AML-193 (cell line): ENCODE measurements at regions not wholly inside any gene's neighbourhood (a gene's known extent, or its start where the extent isn't known, plus 50 kb on each side); places are given as distances from the start of the nearest gene placed in this dataset.

Experiments
- DNase-seq, 2 experiments: peaks; one replicate each; lab custom pipeline; 2025; lab: John Stamatoyannopoulos, UW

DNA sequence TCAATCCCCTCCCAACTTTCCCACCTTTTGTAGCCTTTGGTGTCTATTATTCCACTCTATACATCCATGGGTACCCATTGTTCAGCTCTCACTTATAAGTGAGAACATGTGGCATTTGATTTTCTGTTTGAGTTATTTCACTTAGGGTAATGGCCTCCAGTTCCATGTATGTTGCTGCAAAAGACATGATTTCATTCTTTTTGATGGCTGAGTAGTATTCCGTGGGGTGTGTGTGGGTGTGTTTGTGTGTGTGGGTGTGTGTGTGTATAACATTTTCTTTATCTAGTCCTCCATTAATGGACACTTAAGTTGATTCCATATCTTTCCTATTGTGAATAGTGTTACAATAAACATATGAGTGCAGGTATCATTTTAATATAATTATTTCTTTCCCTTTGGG is 157.5 kb upstream of the FSTL4 start:
- DNase-seq = no peak

GRCh38 chr5:133763744-133764143 is 151.4 kb upstream of the FSTL4 start:
- no peak for DNase-seq

- no peak for DNase-seq
Measured at GRCh38 chr5:133761632-133762031, 149.3 kb upstream of the FSTL4 start.

GRCh38 chr5:133760532-133760931 is 148.2 kb upstream of the FSTL4 start:
- no peak for DNase-seq

DNA sequence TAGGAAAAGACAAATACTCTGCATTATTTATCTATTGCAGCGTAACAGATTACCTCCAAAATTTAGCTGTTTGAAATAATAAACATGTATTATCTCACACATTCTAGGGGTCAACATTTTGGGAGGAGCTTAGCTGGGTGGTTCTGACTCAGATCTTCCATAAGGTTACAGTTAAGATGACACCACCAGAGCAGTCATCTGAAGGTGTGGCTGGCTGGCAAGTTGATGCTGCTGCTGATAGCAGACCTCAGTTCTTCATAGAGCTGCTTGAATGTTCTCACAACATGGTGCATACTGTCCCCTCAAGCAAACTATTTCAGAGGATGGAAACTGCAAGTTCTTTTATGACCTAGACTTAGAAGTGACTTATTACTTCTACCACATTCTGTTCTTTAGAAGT is 146.3 kb upstream of the FSTL4 start:
- no peak for DNase-seq

GRCh38 chr5:133757396-133757945 is 145.1 kb upstream of the FSTL4 start:
- no peak for DNase-seq

GRCh38 chr5:133756756-133757155 is 144.4 kb upstream of the FSTL4 start:
- DNase-seq = no peak

DNA sequence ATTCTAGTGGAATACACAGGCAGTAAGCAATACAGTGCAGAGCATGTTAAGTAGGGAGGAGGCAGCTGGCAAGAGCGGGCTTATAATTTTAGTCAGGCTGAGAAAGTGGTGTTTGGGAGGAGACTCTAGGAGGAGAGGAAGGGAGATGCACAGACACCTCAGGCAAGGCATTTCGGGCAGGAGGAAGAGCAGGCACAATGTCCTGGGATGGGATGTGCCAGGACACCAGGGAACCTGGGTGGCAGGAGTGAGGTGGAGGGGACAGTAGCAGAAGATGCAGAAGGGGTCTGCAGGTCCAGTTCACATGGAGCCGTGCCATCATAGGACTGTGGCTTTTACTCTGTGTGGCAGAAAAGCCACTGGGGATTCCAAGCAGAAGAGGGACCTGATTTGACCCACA is 143.7 kb upstream of the FSTL4 start:
- no peak for DNase-seq

GRCh38 chr5:133754575-133755169 is 142.3 kb upstream of the FSTL4 start:
- DNase-seq = no peak

GRCh38 chr5:133753856-133754255 is 141.5 kb upstream of the FSTL4 start:
- DNase-seq = no peak

- no peak for DNase-seq
Measured at GRCh38 chr5:133751846-133752245, 139.5 kb upstream of the FSTL4 start.

- no peak for DNase-seq
Measured at GRCh38 chr5:133751421-133751820, 139.1 kb upstream of the FSTL4 start.

DNA sequence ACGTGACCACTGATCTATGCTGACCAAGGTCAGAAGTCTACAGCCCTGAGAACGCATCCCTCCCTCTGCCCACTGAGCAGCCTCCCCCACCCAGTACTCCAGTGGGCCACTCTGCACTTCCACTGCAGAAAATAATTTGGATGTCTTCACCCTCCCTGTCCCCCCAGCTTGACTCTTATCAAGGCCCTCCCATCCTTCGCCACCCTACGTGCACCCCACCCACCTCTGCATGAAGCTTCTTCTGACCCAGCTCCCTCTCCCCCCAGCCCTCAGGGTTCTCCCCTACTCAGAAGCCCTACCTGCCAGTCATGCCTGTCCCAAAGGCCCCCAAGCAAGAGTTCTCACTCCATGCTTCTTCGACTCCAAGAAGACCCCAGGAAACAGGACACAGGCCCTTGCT is 138.5 kb upstream of the FSTL4 start:
- no peak for DNase-seq

GRCh38 chr5:133750356-133750755 is 138.0 kb upstream of the FSTL4 start:
- DNase-seq = no peak

- DNase-seq = no peak
Measured at GRCh38 chr5:133749331-133749985, 137.1 kb upstream of the FSTL4 start.

DNA sequence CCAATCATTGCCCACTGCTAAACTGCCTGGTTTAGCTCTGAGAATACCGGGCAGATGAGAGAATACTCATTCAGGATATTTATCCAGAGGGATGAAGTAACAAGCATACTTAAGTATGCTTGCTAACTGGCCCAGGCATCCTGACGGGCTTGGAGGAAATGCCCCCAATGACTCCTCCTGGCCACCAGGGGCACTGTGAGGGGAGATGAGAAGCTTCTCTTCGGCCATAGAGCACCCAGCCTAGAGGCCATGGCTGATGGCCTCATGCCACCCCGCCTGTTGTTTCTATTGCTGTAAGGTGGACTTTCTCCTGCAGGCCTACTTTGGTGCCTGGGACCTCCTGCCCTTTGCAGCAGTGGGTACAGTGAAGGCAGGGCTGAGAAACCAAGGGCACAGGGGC is 134.5 kb upstream of the FSTL4 start:
- no peak for DNase-seq

- no peak for DNase-seq
Measured at GRCh38 chr5:133744960-133745308, 132.6 kb upstream of the FSTL4 start.

DNA sequence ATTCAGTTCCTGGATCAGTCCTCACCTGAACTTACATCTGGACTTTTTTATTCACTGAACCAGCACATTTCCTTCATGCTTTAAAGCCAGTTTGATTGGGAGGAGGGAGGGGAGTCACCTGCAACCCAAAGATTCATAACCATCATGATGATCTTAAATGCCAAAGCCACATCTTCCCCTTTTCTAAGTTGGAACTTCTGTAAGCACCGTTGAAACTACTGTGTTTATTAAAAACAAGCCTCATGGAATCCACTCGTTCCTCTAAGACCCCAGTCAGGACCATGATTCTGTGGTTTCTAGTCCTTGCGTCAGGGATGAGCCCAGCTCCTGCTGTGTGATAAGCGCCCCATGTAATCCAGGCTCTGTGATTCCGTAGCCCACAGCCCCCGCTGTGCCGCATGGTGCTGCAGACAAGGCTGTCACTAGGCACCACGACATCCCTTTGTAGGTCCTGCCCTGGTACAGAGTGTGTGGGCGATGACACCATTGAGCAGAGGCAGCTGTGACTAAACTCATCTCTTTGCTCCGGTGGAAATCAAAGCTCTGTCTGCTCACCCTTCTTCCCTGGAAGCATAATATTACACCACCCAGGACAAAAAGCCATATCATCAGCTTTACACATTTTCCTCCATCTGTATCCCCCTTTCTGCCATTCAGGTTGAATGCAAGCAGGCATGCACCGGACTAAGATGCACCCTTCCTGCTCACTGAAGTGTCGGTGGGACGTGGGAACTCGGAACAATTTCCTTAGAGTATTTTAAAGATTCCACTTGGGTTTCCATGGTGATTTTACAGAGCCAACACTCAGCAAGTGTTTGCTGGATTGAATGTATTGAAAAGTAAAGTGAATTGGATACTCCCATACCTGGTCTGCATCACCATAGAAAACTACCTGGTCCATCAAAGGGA is 132.0 kb upstream of the FSTL4 start:
- no peak for DNase-seq

- DNase-seq = no peak
Measured at GRCh38 chr5:133742431-133742988, 130.2 kb upstream of the FSTL4 start.

- DNase-seq = no peak
Measured at GRCh38 chr5:133741818-133742355, 129.5 kb upstream of the FSTL4 start.

- DNase-seq = no peak
Measured at GRCh38 chr5:133741396-133741795, 129.1 kb upstream of the FSTL4 start.

DNA sequence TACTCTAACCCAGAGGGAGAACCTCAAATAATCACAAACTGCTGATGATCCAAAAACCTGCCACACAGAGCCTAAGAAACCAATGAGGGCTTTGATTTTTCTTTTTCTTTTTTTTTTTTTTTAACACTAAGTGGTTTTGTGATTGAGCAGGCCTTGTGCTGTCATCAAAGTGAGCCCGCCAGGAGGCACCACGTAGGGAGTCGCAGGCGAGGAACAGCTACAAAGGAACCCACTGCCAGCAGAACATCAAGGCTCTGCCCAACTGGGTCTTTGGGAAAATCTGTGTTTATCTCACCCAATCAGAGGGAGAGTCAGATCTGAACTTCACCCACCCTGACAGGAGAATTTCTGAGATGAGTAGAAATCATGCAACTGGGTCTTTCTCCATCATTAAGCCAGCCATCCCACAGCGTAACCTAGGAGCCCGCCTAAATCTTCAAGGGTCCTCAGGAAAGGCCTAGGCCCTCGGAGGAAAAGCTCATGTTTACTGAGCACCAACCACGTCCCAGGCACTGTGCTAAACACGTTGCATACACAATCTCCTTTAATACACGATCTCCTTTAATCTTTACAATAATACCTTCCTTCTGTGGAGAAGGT is 126.9 kb upstream of the FSTL4 start:
- DNase-seq = no peak
